HG02610 (cell line): ENCODE measurements at regions not wholly inside any gene's neighbourhood (a gene's known extent, or its start where the extent isn't known, plus 50 kb on each side); places are given as distances from the start of the nearest gene placed in this dataset.
"Not testable (repeated sequence)": the region's sequence is repeated elsewhere in the genome, so short reads cannot be mapped to it uniquely, and the experiment has no call there.

Experiments
- ATAC-seq: cut with Tn5 transposase; IDR thresholded peaks from one replicate; pipeline ENCODE4 v1.9.1; 2021; ENCODE audit warnings: mild to moderate bottlenecking, moderate library complexity; ENCODE audit not compliant: unreplicated experiment

- ATAC-seq = peak; percentile 95
These were observed 184.2 kb upstream of the MAN1A1 start for GRCh38 chr6:119533603-119534279.

GRCh38 chr6:119527231-119527578 lies 177.6 kb upstream of the MAN1A1 start:
- no peak for ATAC-seq

GRCh38 chr6:119526561-119527230 lies 177.1 kb upstream of the MAN1A1 start:
- no peak for ATAC-seq

- ATAC-seq = no peak
These were observed 174.8 kb upstream of the MAN1A1 start for GRCh38 chr6:119524410-119524809.

- no peak for ATAC-seq
These were observed 174.0 kb upstream of the MAN1A1 start for GRCh38 chr6:119523556-119523955.

GRCh38 chr6:119521251-119521650 lies 171.7 kb upstream of the MAN1A1 start:
- ATAC-seq = no peak

GRCh38 chr6:119517428-119517827 lies 167.9 kb upstream of the MAN1A1 start:
- peak; percentile 89 for ATAC-seq

- ATAC-seq = no peak
These were observed 164.8 kb upstream of the MAN1A1 start for GRCh38 chr6:119514345-119514744.

- ATAC-seq = no peak
These were observed 161.5 kb upstream of the MAN1A1 start for GRCh38 chr6:119511024-119511423.

GRCh38 chr6:119510246-119510645 lies 160.7 kb upstream of the MAN1A1 start:
- ATAC-seq = no peak

GRCh38 chr6:119506631-119507174 lies 157.1 kb upstream of the MAN1A1 start:
- ATAC-seq = no peak

GRCh38 chr6:119501798-119502483 lies 152.4 kb upstream of the MAN1A1 start:
- peak; percentile 77 for ATAC-seq

- ATAC-seq = no peak
These were observed 150.2 kb upstream of the MAN1A1 start for GRCh38 chr6:119499797-119500196.

- ATAC-seq = no peak
These were observed 148.6 kb upstream of the MAN1A1 start for GRCh38 chr6:119497988-119498727.

GRCh38 chr6:119495230-119495683 lies 145.7 kb upstream of the MAN1A1 start:
- no peak for ATAC-seq

GRCh38 chr6:119493980-119494379 lies 144.4 kb upstream of the MAN1A1 start:
- ATAC-seq = no peak

GRCh38 chr6:119491112-119491511 lies 141.6 kb upstream of the MAN1A1 start:
- not testable (repeated sequence) for ATAC-seq

GRCh38 chr6:119490050-119490449 lies 140.5 kb upstream of the MAN1A1 start:
- ATAC-seq = not testable (repeated sequence)

- ATAC-seq = no peak
These were observed 135.0 kb upstream of the MAN1A1 start for GRCh38 chr6:119484598-119484997.

- ATAC-seq = no peak
These were observed 134.3 kb upstream of the MAN1A1 start for GRCh38 chr6:119483908-119484307.

- ATAC-seq = no peak
These were observed 133.3 kb upstream of the MAN1A1 start for GRCh38 chr6:119482850-119483285.
